OCI-LY1 (cell line): ENCODE measurements at regions not wholly inside any gene's neighbourhood (a gene's known extent, or its start where the extent isn't known, plus 50 kb on each side); places are given as distances from the start of the nearest gene placed in this dataset.

Source experiments
- CTCF ChIP-seq: fragments of 200-600 bp; sonication (generic), shearing (Covaris generic); IDR thresholded peaks from 2 replicates; pipeline ENCODE4 v1.5.1; 2017; ENCODE audit warnings: mild to moderate bottlenecking, antibody characterized with exemption, low read length, moderate library complexity, mixed read lengths
- EZH2 ChIP-seq: fragments of 200-600 bp; sonication (generic), shearing (Covaris generic); IDR thresholded peaks from 2 replicates; pipeline ENCODE4 v1.8.0; 2017; ENCODE audit warnings: borderline replicate concordance, mixed run types, mild to moderate bottlenecking, antibody characterized with exemption, low read length, moderate library complexity, mixed read lengths

DNA sequence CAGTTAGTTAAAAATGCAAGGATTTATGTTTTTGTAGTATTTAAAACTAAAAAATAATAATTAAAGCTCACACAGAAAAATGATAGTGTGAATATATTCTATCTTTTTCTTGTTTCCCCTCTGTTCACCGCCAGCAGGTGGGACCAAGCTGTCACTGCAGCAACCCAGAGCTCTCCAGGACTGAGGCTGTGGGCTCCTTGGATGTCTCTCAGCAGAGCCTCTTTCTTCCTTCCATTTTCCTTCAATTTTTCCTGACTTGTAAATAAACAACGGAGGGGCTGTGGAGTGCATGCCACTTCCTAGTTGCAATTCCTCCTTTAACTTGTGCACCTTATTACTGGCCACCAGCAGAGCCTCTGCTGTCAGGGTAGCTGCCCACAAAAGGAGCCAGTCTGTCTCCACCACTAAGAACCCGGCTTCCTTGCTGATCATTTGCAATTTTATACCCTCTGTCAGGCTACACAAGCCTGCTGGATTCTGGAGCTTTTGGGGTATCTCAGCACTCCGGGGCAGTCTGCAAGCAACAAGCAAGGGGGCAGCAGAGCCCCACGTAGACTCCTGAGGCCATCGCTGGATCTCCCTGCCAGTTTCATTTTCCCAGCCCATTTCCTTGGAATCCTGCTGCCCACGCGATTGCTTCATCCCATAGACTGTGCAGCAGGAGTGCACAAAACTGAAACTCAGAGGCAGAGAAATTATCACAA is 1467.4 kb downstream of the C4orf33 start:
- TF ChIP-seq CTCF = peak; percentile 55; the same call in 1 of the 2 replicates
- no peak for TF ChIP-seq EZH2
